H1 (cell line): ENCODE measurements at regions not wholly inside any gene's neighbourhood (a gene's known extent, or its start where the extent isn't known, plus 50 kb on each side); places are given as distances from the start of the nearest gene placed in this dataset.
A peak's percentile ranks its signal among the peaks of the same experiment; 100 is the strongest.

Source experiments
- CTCF ChIA-PET: fragments of 300-600 bp; sonication (Branson Sonifier 250); formaldehyde crosslinking; loops from one replicate; lab custom pipeline; 2021; ENCODE audit not compliant: partially characterized antibody; lab: Charles Lee
- POLR2A ChIA-PET: fragments of 300-600 bp; sonication (Branson Sonifier 250); formaldehyde crosslinking; loops from one replicate; lab custom pipeline; 2021; ENCODE audit warnings: inconsistent platforms; ENCODE audit not compliant: partially characterized antibody; lab: Charles Lee
- DNase-seq, 2 experiments: peaks; one replicate each; pipeline versions ENCODE4 v3.0.0 to v3.0.0-alpha.2; 2010 to 2022; ENCODE audit warnings: low spot score in 2 of 2, low read depth in 1 of 2, mixed read lengths in 1 of 2
- FAIRE-seq: peaks from 2 replicates; lab custom pipeline; 2011; peaks lifted over from hg19 to GRCh38; lab: Jason Lieb, UNC
- H2AFZ ChIP-seq: 2 replicates; pipeline ENCODE4 v1.8.1; 2012; ENCODE audit warnings: low read length, inconsistent platforms
- H2AK5ac ChIP-seq: 2 replicates; pipeline ENCODE4 v1.6.1; 2013; ENCODE audit warnings: low read depth, low read length
- H2BK120ac ChIP-seq: replicated peaks from 2 replicates; pipeline ENCODE3; 2013; ENCODE audit warnings: low read depth, low read length, inconsistent platforms
- H2BK12ac ChIP-seq: 2 replicates; pipeline ENCODE4 v1.6.1; 2013; ENCODE audit warnings: low read depth, low read length
- H2BK15ac ChIP-seq: 2 replicates; pipeline ENCODE4 v1.6.1; 2013; ENCODE audit warnings: low read length
- H2BK20ac ChIP-seq: 2 replicates; pipeline ENCODE4 v1.6.1; 2013; ENCODE audit warnings: low read length
- H2BK5ac ChIP-seq: 2 replicates; pipeline ENCODE4 v1.6.1; 2013; ENCODE audit warnings: low read depth, low read length
- H3K14ac ChIP-seq: 2 replicates; pipeline ENCODE4 v1.6.1; 2013; ENCODE audit warnings: inconsistent platforms; ENCODE audit not compliant: insufficient read length
- H3K18ac ChIP-seq: 2 replicates; pipeline ENCODE4 v1.6.1; 2013; ENCODE audit warnings: low read length; ENCODE audit errors: extremely low read depth
- H3K23ac ChIP-seq: 2 replicates; pipeline ENCODE4 v1.6.1; 2013; ENCODE audit warnings: inconsistent platforms; ENCODE audit not compliant: insufficient read length
- H3K23me2 ChIP-seq: 2 replicates; pipeline ENCODE4 v1.6.1; 2013; ENCODE audit warnings: low read depth, low read length
- H3K27ac ChIP-seq: 2 replicates; pipeline ENCODE4 v1.6.1; 2011; ENCODE audit warnings: low read depth, low read length, inconsistent platforms
- H3K27me3 ChIP-seq, 4 experiments: replicated peaks in 1 of 4; 1 replicate in 1 of 4; 2 replicates in 3 of 4; pipeline versions ENCODE4 v1.6.1 to v1.8.1; 2011 to 2013; ENCODE audit warnings: low read length in 3 of 4, mild to moderate bottlenecking in 3 of 4, inconsistent platforms in 2 of 4, mixed read lengths in 2 of 4, moderate library complexity in 1 of 4; ENCODE audit not compliant: control insufficient read depth in 3 of 4, insufficient read depth in 3 of 4; ENCODE audit errors: extremely low read depth in 1 of 4
- H3K36me3 ChIP-seq, 4 experiments: 2 replicates each; pipeline versions ENCODE4 v1.6.1 to v1.8.1; 2011 to 2013; ENCODE audit warnings: mild to moderate bottlenecking in 4 of 4, low read length in 3 of 4, moderate library complexity in 2 of 4, control low read depth in 1 of 4, inconsistent platforms in 1 of 4; ENCODE audit not compliant: insufficient read depth in 4 of 4, control insufficient read depth in 2 of 4
- H3K4ac ChIP-seq: replicated peaks from 2 replicates; pipeline ENCODE3; 2013; ENCODE audit warnings: low read length, low read depth, mixed read lengths, inconsistent platforms; ENCODE audit not compliant: insufficient read length
- H3K4me1 ChIP-seq, 4 experiments: replicated peaks in 1 of 4; 1 replicate in 1 of 4; 2 replicates in 3 of 4; pipeline versions ENCODE4 v1.6.1 to v1.8.1; 2011 to 2013; ENCODE audit warnings: low read length in 3 of 4, inconsistent platforms in 2 of 4, mixed read lengths in 1 of 4; ENCODE audit not compliant: insufficient read depth in 4 of 4, control insufficient read depth in 3 of 4
- H3K4me2 ChIP-seq, 2 experiments: 2 replicates each; pipeline versions ENCODE4 v1.6.1 to v1.8.1; 2011 to 2013; ENCODE audit warnings: low read depth in 2 of 2, low read length in 2 of 2, control low read depth in 1 of 2, inconsistent platforms in 1 of 2, mild to moderate bottlenecking in 1 of 2; ENCODE audit not compliant: insufficient read depth in 1 of 2
- H3K4me3 ChIP-seq, 4 experiments: fragments of 200-600, 300-600 bp in 1 of 4; sonication (generic), shearing (Covaris generic), sonication (Bioruptor Twin) in 1 of 4; 2 replicates each; pipeline versions ENCODE4 v1.5.1 to v1.8.1; 2011 to 2016; ENCODE audit warnings: low read length in 4 of 4, low read depth in 3 of 4, control low read depth in 2 of 4, inconsistent platforms in 2 of 4, mild to moderate bottlenecking in 2 of 4, mixed read lengths in 1 of 4, moderate library complexity in 1 of 4; ENCODE audit not compliant: insufficient read depth in 2 of 4; ENCODE audit errors: extremely low read depth in 1 of 4
- H3K56ac ChIP-seq: replicated peaks from 2 replicates; pipeline ENCODE3; 2013; ENCODE audit warnings: low read depth, mild to moderate bottlenecking, mixed read lengths, low read length, inconsistent platforms; ENCODE audit not compliant: insufficient read length
- H3K79me1 ChIP-seq: 2 replicates; pipeline ENCODE4 v1.6.1; 2013; ENCODE audit warnings: low read depth, low read length, control low read depth
- H3K79me2 ChIP-seq, 2 experiments: 2 replicates each; pipeline versions ENCODE4 v1.6.1 to v1.8.1; 2012 to 2013; ENCODE audit warnings: low read length in 2 of 2, mild to moderate bottlenecking in 2 of 2, inconsistent platforms in 1 of 2; ENCODE audit not compliant: insufficient read depth in 2 of 2, control insufficient read depth in 1 of 2
- H3K9ac ChIP-seq, 4 experiments: replicated peaks in 1 of 4; 1 replicate in 1 of 4; 2 replicates in 3 of 4; pipeline versions ENCODE4 v1.6.1 to v1.8.1; 2011 to 2013; ENCODE audit warnings: low read depth in 3 of 4, low read length in 3 of 4, control low read depth in 2 of 4, mild to moderate bottlenecking in 2 of 4, moderate library complexity in 2 of 4, inconsistent platforms in 1 of 4; ENCODE audit errors: extremely low read depth in 1 of 4
- H3K9me3 ChIP-seq, 2 experiments: 2 replicates each; pipeline versions ENCODE4 v1.6.1 to v1.8.1; 2012 to 2013; ENCODE audit warnings: mild to moderate bottlenecking in 2 of 2, moderate library complexity in 2 of 2, control low read depth in 1 of 2, inconsistent platforms in 1 of 2, low read depth in 1 of 2, low read length in 1 of 2, mixed read lengths in 1 of 2; ENCODE audit not compliant: insufficient read depth in 2 of 2
- H4K20me1 ChIP-seq, 2 experiments: replicated peaks in 1 of 2; 2 replicates each; pipeline versions ENCODE3 to v1.8.1; 2011 to 2013; ENCODE audit warnings: inconsistent platforms in 2 of 2, low read length in 2 of 2, mild to moderate bottlenecking in 1 of 2; ENCODE audit not compliant: insufficient read depth in 2 of 2, control insufficient read depth in 1 of 2
- H4K5ac ChIP-seq: 2 replicates; pipeline ENCODE4 v1.6.1; 2013; ENCODE audit warnings: low read length, low read depth, mixed read lengths, inconsistent platforms; ENCODE audit not compliant: insufficient read length
- H4K8ac ChIP-seq: 2 replicates; pipeline ENCODE4 v1.8.0; 2013; ENCODE audit warnings: mild to moderate bottlenecking, moderate library complexity, low read length, inconsistent platforms; ENCODE audit not compliant: insufficient read depth; ENCODE audit errors: extremely low read depth
- H4K91ac ChIP-seq: replicated peaks from 2 replicates; pipeline ENCODE3; 2013; ENCODE audit warnings: low read length, mixed read lengths, inconsistent platforms; ENCODE audit not compliant: insufficient read length
- CBX5 ChIP-seq: fragments of 300-800, 300-1000 bp; sonication (generic); IDR thresholded peaks from 2 replicates; pipeline ENCODE4 v1.7.1; 2016; ENCODE audit warnings: antibody characterized with exemption, low read length, low read depth
- FOSL1 ChIP-seq: IDR thresholded peaks from 2 replicates; pipeline ENCODE4 v1.6.1; 2011; ENCODE audit warnings: mild to moderate bottlenecking, low read depth, low read length, moderate library complexity; ENCODE audit not compliant: insufficient read depth
- JUN ChIP-seq: IDR thresholded peaks from 2 replicates; pipeline ENCODE4 v1.6.1; 2011; ENCODE audit warnings: low read depth, mild to moderate bottlenecking, improper control_type of control experiment, low read length
- NRF1 ChIP-seq: IDR thresholded peaks from 2 replicates; pipeline ENCODE4 v1.6.1; 2011; ENCODE audit warnings: mild to moderate bottlenecking, low read depth, low read length, improper control_type of control experiment
- POLR2A ChIP-seq, 2 experiments: IDR thresholded peaks; 1 replicate in 1 of 2; 2 replicates in 1 of 2; pipeline ENCODE4 v1.6.1; 2011; ENCODE audit warnings: low read depth in 2 of 2, low read length in 2 of 2, mild to moderate bottlenecking in 2 of 2; ENCODE audit errors: control extremely low read depth in 1 of 2
- TAF1 ChIP-seq: IDR thresholded peaks from 2 replicates; pipeline ENCODE4 v1.6.1; 2011; ENCODE audit warnings: mild to moderate bottlenecking, low read depth, low read length
- TAF7 ChIP-seq: optimal IDR thresholded peaks from 2 replicates; pipeline ENCODE3; 2011; ENCODE audit warnings: low read depth, mild to moderate bottlenecking, inconsistent platforms, low read length, moderate library complexity, borderline replicate concordance
- WGBS, 2 experiments: shearing (Covaris generic) in 1 of 2; methylation state at CpG; one replicate each; pipeline versions ENCODE4 v1.1.6 to v1.1.7; 2013 to 2015; ENCODE audit warnings: low lambda C conversion rate in 2 of 2, mixed read lengths in 2 of 2, inconsistent platforms in 1 of 2, low coverage in 1 of 2, missing lambda C conversion rate in 1 of 2; ENCODE audit not compliant: insufficient replicate concordance in 2 of 2, insufficient coverage in 1 of 2, insufficient read length in 1 of 2; ENCODE audit errors: extremely low coverage in 1 of 2, missing lambda C conversion rate in 1 of 2; 5-methylcytosine and 5-hydroxymethylcytosine counted together

- Histone ChIP-seq H3K4me2 (no peak overlapping the region), H3K4ac (no peak overlapping the region), H3K79me1 (no peaks in the 10 kb centered on the region), H3K36me3 (no peaks in the 10 kb centered on the region), H4K5ac (no peak overlapping the region), H3K27me3 (no peaks in the 10 kb centered on the region), H3K79me2 (no peaks in the 10 kb centered on the region), H3K27ac (no peak overlapping the region), H4K20me1 (no peaks in the 10 kb centered on the region), H2BK120ac (no peak overlapping the region), H4K8ac (no peak overlapping the region), H2BK15ac (no peak overlapping the region), H3K9me3 (no peaks in the 10 kb centered on the region), H3K14ac (no peak overlapping the region), H4K91ac (no peak overlapping the region), H3K23ac (no peak overlapping the region), H3K23me2 (no peaks in the 10 kb centered on the region; the same call in 1 of the 2 replicates), H3K18ac (no peak overlapping the region), H3K56ac (no peak overlapping the region), H2BK12ac (peak overlapping the region; percentile 13; the same call in 1 of the 2 replicates), H2BK20ac (no peak overlapping the region), H3K9ac (no peak overlapping the region), H3K4me1 (peaks cover 2 to 19% (median 13%) of the 10 kb centered on the region in 4 experiments; a peak in 6 of 7 replicates), H2BK5ac (no peak overlapping the region), H3K4me3 (no peak overlapping the region), H2AK5ac (no peak overlapping the region), H2AFZ (no peak overlapping the region)
- TF ChIP-seq TAF7 (no peak), TAF1 (no peak), CBX5 (no peak), NRF1 (no peak), JUN (no peak), FOSL1 (no peak), POLR2A (IDR thresholded peaks at IDR 0.05; ENCODE audit: control extremely low read depth in 1 of 2, low read depth in 2 of 2, low read length in 2 of 2) (no peak)
- no peak for DNase-seq
- FAIRE-seq = no peak
- POLR2A ChIA-PET = no interaction called here
- WGBS, 2 experiments = 83% methylated on average over 11 of the region's 11 CpGs; no CpG with 5 or more reads in 1 of the 2 experiments
- CTCF ChIA-PET = interaction anchor here (0.7 to 1.5 kb wide), 3 partner anchors 50 to 589 kb away, joined by 3 to 5 read pairs (median 3); no protein-coding TSS in a partner anchor
Observed at GRCh38 chr2:8260213-8260612, 421.6 kb upstream of the ID2 start.
